Lower leg skin (tissue), 4 donors: ENCODE measurements at regions not wholly inside any gene's neighbourhood (a gene's known extent, or its start where the extent isn't known, plus 50 kb on each side); places are given as distances from the start of the nearest gene placed in this dataset.

Source experiments
- DNase-seq, 2 donors: peaks; one replicate each; pipeline ENCODE4 v3.0.0-alpha.2; 2019; ENCODE audit warnings: low spot score in 2 of 2
- H3K4me3 ChIP-seq: fragments of 200-600 bp; sonication (generic); 2 replicates; pipeline ENCODE4 v1.5.1; 2017; ENCODE audit warnings: mild to moderate bottlenecking, low read depth; ENCODE audit not compliant: poor library complexity, severe bottlenecking
- POLR2A ChIP-seq, 2 donors: fragments of 450-650 bp; IDR thresholded peaks; one replicate each; pipeline ENCODE4 v1.6.1; 2016 to 2017; ENCODE audit warnings: antibody characterized with exemption in 2 of 2, mild to moderate bottlenecking in 1 of 2, moderate library complexity in 1 of 2
- WGBS, 2 donors: methylation state at CpG; one replicate each; pipeline ENCODE4 v1.1.5; 2018; 5-methylcytosine and 5-hydroxymethylcytosine counted together
- intact Hi-C: fragments of 100-400 bp; cut with DNase I; formaldehyde crosslinking; loops from one replicate; pipeline ENCODE4 v1.15.0; 2023; ENCODE audit warnings: low total_unique reads
- TF ChIP-seq, protein P1 (sequence below), 3 donors: fragments of 450-650 bp; IDR thresholded peaks; one replicate each; pipeline ENCODE4 v1.5.1; 2016; ENCODE audit warnings: antibody characterized with exemption in 3 of 3, mild to moderate bottlenecking in 3 of 3, moderate library complexity in 2 of 3

- TF ChIP-seq, protein P1, sequence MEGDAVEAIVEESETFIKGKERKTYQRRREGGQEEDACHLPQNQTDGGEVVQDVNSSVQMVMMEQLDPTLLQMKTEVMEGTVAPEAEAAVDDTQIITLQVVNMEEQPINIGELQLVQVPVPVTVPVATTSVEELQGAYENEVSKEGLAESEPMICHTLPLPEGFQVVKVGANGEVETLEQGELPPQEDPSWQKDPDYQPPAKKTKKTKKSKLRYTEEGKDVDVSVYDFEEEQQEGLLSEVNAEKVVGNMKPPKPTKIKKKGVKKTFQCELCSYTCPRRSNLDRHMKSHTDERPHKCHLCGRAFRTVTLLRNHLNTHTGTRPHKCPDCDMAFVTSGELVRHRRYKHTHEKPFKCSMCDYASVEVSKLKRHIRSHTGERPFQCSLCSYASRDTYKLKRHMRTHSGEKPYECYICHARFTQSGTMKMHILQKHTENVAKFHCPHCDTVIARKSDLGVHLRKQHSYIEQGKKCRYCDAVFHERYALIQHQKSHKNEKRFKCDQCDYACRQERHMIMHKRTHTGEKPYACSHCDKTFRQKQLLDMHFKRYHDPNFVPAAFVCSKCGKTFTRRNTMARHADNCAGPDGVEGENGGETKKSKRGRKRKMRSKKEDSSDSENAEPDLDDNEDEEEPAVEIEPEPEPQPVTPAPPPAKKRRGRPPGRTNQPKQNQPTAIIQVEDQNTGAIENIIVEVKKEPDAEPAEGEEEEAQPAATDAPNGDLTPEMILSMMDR (IDR thresholded peaks at IDR 0.05) = no peak
- no peak for TF ChIP-seq POLR2A (IDR thresholded peaks at IDR 0.05)
- intact Hi-C loops = no loop called here
- H3K4me3 ChIP-seq = no peak overlapping the region
- 80 to 81% methylated on average over 3 of the region's 3 CpGs for WGBS, 2 donors
- DNase-seq = no peak
Measured at GRCh38 chr10:24114556-24114955, 94.4 kb upstream of the KIAA1217 start.

- intact Hi-C loops = no loop called here
- WGBS, 2 donors = 62 to 79% methylated on average over 1 of the region's 1 CpG
- no peak for TF ChIP-seq POLR2A (IDR thresholded peaks at IDR 0.05)
- TF ChIP-seq, protein P1 (IDR thresholded peaks at IDR 0.05) = no peak
- no peak overlapping the region for H3K4me3 ChIP-seq
- DNase-seq = no peak
Measured at GRCh38 chr10:24115403-24115802, 93.5 kb upstream of the KIAA1217 start.

DNA sequence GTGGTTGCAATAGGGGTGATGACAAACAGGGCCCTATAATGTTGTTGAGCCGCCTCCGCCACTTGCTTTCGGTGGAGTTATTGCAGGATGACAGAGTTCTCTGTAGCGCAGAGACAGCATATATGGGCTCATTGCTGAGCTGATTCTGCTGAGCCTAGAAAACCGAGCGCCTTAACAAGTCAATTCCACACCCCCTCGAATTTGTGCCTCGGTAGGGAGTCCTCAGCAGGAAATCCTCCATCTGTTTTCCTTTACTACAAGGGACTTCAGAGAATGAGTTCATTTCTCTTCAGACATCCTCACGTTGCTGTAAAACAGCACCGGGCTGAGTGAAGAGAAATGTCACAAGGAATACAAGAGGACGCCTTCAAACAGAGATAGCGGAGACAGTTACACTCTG, 90.7 kb upstream of the KIAA1217 start:
- WGBS, 2 donors = 47 to 51% methylated on average over 12 of the region's 12 CpGs
- intact Hi-C loops = no loop called here
- H3K4me3 ChIP-seq = no peak overlapping the region
- TF ChIP-seq, protein P1 (IDR thresholded peaks at IDR 0.05) = no peak
- no peak for TF ChIP-seq POLR2A (IDR thresholded peaks at IDR 0.05)
- no peak for DNase-seq

GRCh38 chr10:24119896-24120295, 89.0 kb upstream of the KIAA1217 start:
- no peak overlapping the region for H3K4me3 ChIP-seq
- WGBS, 2 donors = 80% methylated on average over 5 of the region's 5 CpGs
- intact Hi-C loops = no loop called here
- no peak for DNase-seq
- no peak for TF ChIP-seq POLR2A (IDR thresholded peaks at IDR 0.05)
- TF ChIP-seq, protein P1 (IDR thresholded peaks at IDR 0.05) = no peak

- H3K4me3 ChIP-seq = no peak overlapping the region
- no peak for TF ChIP-seq POLR2A (IDR thresholded peaks at IDR 0.05)
- TF ChIP-seq, protein P1 (IDR thresholded peaks at IDR 0.05) = no peak
- 62 to 68% methylated on average over 1 of the region's 1 CpG for WGBS, 2 donors
- intact Hi-C loops = no loop called here
- DNase-seq = no peak
Measured at GRCh38 chr10:24120646-24121045, 88.3 kb upstream of the KIAA1217 start.

DNA sequence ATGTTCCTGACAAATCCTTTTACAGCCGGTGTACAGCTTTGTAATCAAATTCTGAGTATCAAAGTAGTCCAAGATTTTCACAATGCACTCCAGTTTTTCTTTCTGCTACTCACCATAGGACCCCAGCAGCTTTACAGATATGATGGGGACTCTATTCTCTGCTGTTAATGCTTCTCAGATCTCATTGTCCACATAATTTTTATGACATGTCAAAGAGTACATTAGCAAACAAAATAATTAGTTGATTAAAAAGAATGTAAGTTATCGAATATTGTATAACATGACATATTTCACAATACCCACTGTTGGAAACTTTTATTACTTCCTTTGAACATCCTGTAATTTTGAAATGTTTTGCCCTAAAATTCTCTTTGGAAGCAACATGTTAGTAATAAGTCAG, 81.4 kb upstream of the KIAA1217 start:
- DNase-seq = no peak
- H3K4me3 ChIP-seq = no peak overlapping the region
- TF ChIP-seq, protein P1 (IDR thresholded peaks at IDR 0.05) = no peak
- TF ChIP-seq POLR2A (IDR thresholded peaks at IDR 0.05) = no peak
- intact Hi-C loops = no loop called here
- WGBS, 2 donors = 48 to 52% methylated on average over 2 of the region's 2 CpGs
